GM23248 (cell line): ENCODE measurements at regions not wholly inside any gene's neighbourhood (a gene's known extent, or its start where the extent isn't known, plus 50 kb on each side); places are given as distances from the start of the nearest gene placed in this dataset.

ENCODE experiments used
- DNase-seq: peaks from one replicate; pipeline ENCODE4 v3.0.0-alpha.2; 2015
- H2AFZ ChIP-seq: fragments of 200-600 bp; sonication (generic); 2 replicates; pipeline ENCODE4 v1.6.1; 2016; ENCODE audit warnings: antibody characterized with exemption
- H3F3A ChIP-seq: fragments of 200-600 bp; sonication (generic); 2 replicates; pipeline ENCODE4 v1.6.1; 2016; ENCODE audit warnings: mild to moderate bottlenecking, antibody characterized with exemption, mixed run types; ENCODE audit not compliant: insufficient read depth
- H3K27ac ChIP-seq: fragments of 200-600 bp; sonication (generic); 2 replicates; pipeline ENCODE4 v1.5.1; 2016; ENCODE audit warnings: mild to moderate bottlenecking
- H3K27me3 ChIP-seq: fragments of 200-600 bp; sonication (generic); replicated peaks from 2 replicates; pipeline ENCODE4 v1.6.1; 2016; ENCODE audit warnings: mild to moderate bottlenecking; ENCODE audit not compliant: insufficient read depth
- H3K36me3 ChIP-seq: fragments of 200-600 bp; sonication (generic); 2 replicates; pipeline ENCODE4 v1.6.1; 2016; ENCODE audit warnings: low read depth, mild to moderate bottlenecking
- H3K4me1 ChIP-seq: fragments of 200-600 bp; sonication (generic); 2 replicates; pipeline ENCODE4 v1.6.1; 2016; ENCODE audit warnings: mild to moderate bottlenecking; ENCODE audit not compliant: insufficient read depth
- H3K4me2 ChIP-seq: fragments of 200-600 bp; sonication (generic); one replicate; pipeline ENCODE4 v1.6.1; 2016; ENCODE audit warnings: mild to moderate bottlenecking; ENCODE audit not compliant: unreplicated experiment
- H3K4me3 ChIP-seq: fragments of 200-600 bp; sonication (generic); 2 replicates; pipeline ENCODE4 v1.5.1; 2016; ENCODE audit warnings: mild to moderate bottlenecking
- H3K79me2 ChIP-seq: fragments of 200-600 bp; sonication (generic); 2 replicates; pipeline ENCODE4 v1.6.1; 2016; ENCODE audit warnings: mild to moderate bottlenecking; ENCODE audit not compliant: insufficient read depth
- H3K9ac ChIP-seq: fragments of 200-600 bp; sonication (generic); 2 replicates; pipeline ENCODE4 v1.6.1; 2016; ENCODE audit warnings: mild to moderate bottlenecking
- H3K9me2 ChIP-seq: fragments of 200-600 bp; sonication (generic); 2 replicates; pipeline ENCODE4 v1.6.1; 2016; ENCODE audit warnings: mixed run types, mild to moderate bottlenecking, moderate library complexity; ENCODE audit not compliant: insufficient read depth
- H3K9me3 ChIP-seq: fragments of 200-600 bp; sonication (generic); one replicate; pipeline ENCODE4 v1.6.1; 2017; ENCODE audit warnings: low read depth
- H4K20me1 ChIP-seq: fragments of 200-600 bp; sonication (generic); 2 replicates; pipeline ENCODE4 v1.6.0; 2016; ENCODE audit not compliant: insufficient read depth
- EZH2 ChIP-seq: fragments of 200-600 bp; sonication (generic); IDR thresholded peaks from 2 replicates; pipeline ENCODE4 v1.6.1; 2018; ENCODE audit warnings: antibody characterized with exemption, mild to moderate bottlenecking; ENCODE audit not compliant: insufficient read depth, poor library complexity, severe bottlenecking
- EZH2phosphoT487 ChIP-seq: fragments of 200-600 bp; sonication (generic); IDR thresholded peaks from 2 replicates; pipeline ENCODE4 v1.6.1; 2018; ENCODE audit warnings: antibody characterized with exemption, moderate library complexity, mild to moderate bottlenecking, low read depth; ENCODE audit not compliant: insufficient read depth
- WGBS, 2 experiments: methylation state at CpG; one replicate each; pipeline ENCODE4 v1.1.6; 2015 to 2017; ENCODE audit warnings: low lambda C conversion rate in 2 of 2, low coverage in 1 of 2; ENCODE audit errors: missing lambda C conversion rate in 2 of 2; 5-methylcytosine and 5-hydroxymethylcytosine counted together
- in situ Hi-C: fragments of 300-500 bp; cut with MboI; formaldehyde crosslinking; loops from 2 replicates; pipeline ENCODE4 v1.15.0; 2020

DNA sequence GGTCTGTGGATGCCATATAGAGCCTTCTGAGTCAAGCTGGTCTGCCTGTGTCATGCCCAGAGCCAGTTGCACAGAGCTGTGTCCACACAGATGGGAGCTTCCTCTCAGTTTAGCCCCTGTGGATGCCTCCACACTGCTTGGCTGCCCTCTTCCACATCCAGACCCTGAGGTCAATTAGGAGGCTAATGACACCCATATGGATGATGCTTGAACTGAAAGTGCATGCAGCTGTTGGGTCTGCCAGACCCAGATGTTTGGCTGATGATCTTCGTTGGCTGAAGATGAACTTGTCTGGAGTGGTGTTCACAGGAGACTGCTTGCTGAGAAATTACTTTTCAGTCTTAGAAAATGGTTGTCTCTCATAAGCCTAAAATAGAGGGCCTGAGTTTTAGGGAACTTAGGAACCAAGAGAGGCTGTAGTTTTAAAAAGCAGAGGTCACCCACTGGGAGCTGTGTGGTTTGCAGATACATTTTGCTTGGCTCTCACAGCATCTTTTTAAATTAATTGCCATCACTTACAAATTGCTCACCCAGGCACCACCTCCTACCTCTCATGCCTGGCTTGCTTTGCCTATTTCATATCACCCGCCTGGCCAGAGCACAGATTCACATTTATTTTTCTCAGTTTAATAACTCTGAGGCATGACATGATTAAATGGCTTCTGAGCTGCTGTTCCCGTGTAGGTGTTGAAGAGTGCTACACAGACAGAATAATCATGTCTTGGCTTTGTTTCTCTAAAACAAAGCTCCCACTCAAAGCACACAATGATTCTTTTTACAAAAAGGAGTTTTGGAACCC, 176.1 kb downstream of the MINAR1 start:
- DNase-seq, result no peak
- no peak overlapping the region for H2AFZ ChIP-seq
- no peaks in the 10 kb centered on the region for H3K9me3 ChIP-seq
- no peak for TF ChIP-seq EZH2
- TF ChIP-seq EZH2phosphoT487, result no peak
- H4K20me1 ChIP-seq, result no peaks in the 10 kb centered on the region
- H3K9ac ChIP-seq, result no peak overlapping the region
- no peaks in the 10 kb centered on the region for H3K79me2 ChIP-seq
- no peaks in the 10 kb centered on the region for H3K9me2 ChIP-seq
- H3K4me1 ChIP-seq, result no peaks in the 10 kb centered on the region
- in situ Hi-C loops, result no loop called here
- H3K27me3 ChIP-seq, result no peaks in the 10 kb centered on the region; the same call in 1 of the 2 replicates
- no peak overlapping the region for H3K27ac ChIP-seq
- WGBS, 2 experiments, result 43 to 47% methylated on average over 3 of the region's 3 CpGs
- H3K36me3 ChIP-seq, result no peaks in the 10 kb centered on the region
- H3K4me2 ChIP-seq, result no peak overlapping the region
- H3K4me3 ChIP-seq, result no peak overlapping the region
- H3F3A ChIP-seq, result no peaks in the 10 kb centered on the region

DNA sequence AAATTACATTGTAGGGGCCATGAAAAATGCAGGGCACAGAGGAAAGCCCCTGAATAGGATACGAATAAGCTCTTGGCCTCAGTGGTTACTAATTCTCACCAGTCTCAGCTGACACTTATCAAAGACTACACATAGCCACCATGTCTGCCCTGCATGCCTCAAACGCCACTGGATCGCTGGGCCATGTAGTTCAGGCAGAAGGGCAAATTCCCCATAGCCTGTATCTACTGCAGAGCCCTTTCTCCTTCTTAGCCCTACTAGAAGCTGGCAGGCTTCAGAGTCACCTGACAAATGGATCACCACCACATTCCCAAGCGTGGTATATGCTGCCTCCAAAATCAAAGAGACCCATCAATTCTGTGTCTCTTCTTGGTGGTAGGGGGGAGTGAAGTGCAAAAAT, 177.4 kb downstream of the MINAR1 start:
- no peaks in the 10 kb centered on the region for H3K79me2 ChIP-seq
- H3K9me2 ChIP-seq, result no peaks in the 10 kb centered on the region
- no peaks in the 10 kb centered on the region for H4K20me1 ChIP-seq
- no peak for TF ChIP-seq EZH2phosphoT487
- TF ChIP-seq EZH2, result no peak
- no peak for DNase-seq
- WGBS, 2 experiments, result 71 to 77% methylated on average over 4 of the region's 4 CpGs
- no peaks in the 10 kb centered on the region for H3K27me3 ChIP-seq
- in situ Hi-C loops, result no loop called here
- no peak overlapping the region for H3K9ac ChIP-seq
- no peaks in the 10 kb centered on the region for H3K4me1 ChIP-seq
- H3K4me2 ChIP-seq, result no peak overlapping the region
- no peaks in the 10 kb centered on the region for H3F3A ChIP-seq
- no peak overlapping the region for H3K4me3 ChIP-seq
- no peaks in the 10 kb centered on the region for H3K36me3 ChIP-seq
- H3K27ac ChIP-seq, result no peak overlapping the region
- H2AFZ ChIP-seq, result no peak overlapping the region
- no peaks in the 10 kb centered on the region for H3K9me3 ChIP-seq

DNA sequence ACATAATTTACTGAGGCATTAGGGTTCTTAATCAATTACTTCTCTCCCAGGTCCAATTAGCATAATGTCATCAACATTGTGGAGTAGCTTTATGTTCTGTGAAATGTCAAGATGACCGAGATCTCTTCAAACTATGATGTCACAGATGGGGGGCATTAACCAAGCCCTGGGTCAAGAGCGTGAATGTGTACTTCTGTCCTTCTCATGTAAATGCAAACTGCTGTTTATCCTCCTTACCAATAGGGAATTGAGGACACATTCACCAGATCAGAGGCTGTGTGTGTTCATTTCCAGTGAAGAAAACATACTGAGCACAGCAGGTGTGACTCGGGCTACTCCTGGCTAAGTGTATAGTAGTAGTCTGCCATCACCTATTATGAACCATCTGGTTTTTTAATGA, 177.9 kb downstream of the MINAR1 start:
- Histone ChIP-seq H3K4me3 (no peak overlapping the region), H3K79me2 (no peaks in the 10 kb centered on the region), H3K4me2 (no peak overlapping the region), H3K27me3 (no peaks in the 10 kb centered on the region), H3K9me2 (no peaks in the 10 kb centered on the region), H4K20me1 (no peaks in the 10 kb centered on the region), H2AFZ (no peak overlapping the region), H3K9me3 (no peaks in the 10 kb centered on the region), H3K36me3 (no peaks in the 10 kb centered on the region), H3K27ac (no peak overlapping the region), H3K9ac (no peak overlapping the region), H3F3A (no peaks in the 10 kb centered on the region), H3K4me1 (no peaks in the 10 kb centered on the region)
- TF ChIP-seq EZH2 (no peak), EZH2phosphoT487 (no peak)
- in situ Hi-C loops, result no loop called here
- WGBS, 2 experiments, result 81 to 87% methylated on average over 3 of the region's 3 CpGs
- DNase-seq, result no peak

DNA sequence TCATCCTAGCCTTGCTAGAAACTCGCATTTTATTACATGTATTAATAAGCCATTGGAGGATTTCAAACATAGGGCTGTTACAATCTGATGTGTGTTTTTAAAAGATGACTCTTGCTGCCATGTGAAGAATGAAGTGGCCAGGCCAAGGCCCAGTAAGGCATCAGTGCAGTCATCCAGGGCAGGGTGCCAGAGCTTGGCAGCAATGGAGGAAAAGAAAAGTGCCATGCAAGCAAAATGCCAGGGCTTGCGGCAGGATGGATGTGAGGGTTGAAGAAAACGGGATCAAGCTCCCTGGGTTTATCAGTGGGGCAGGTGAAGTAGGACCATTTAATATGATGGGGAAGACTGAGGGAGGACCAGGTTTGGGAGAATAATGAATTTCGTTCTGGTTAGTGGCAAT, 183.6 kb downstream of the MINAR1 start:
- DNase-seq, result no peak
- TF ChIP-seq EZH2phosphoT487 (no peak), EZH2 (no peak)
- H3K4me3 ChIP-seq, result no peak overlapping the region
- H3K27me3 ChIP-seq, result no peaks in the 10 kb centered on the region
- in situ Hi-C loops, result no loop called here
- no peaks in the 10 kb centered on the region for H3F3A ChIP-seq
- WGBS, 2 experiments, result 83 to 93% methylated on average over 4 of the region's 4 CpGs
- no peaks in the 10 kb centered on the region for H3K36me3 ChIP-seq
- no peak overlapping the region for H2AFZ ChIP-seq
- no peaks in the 10 kb centered on the region for H3K79me2 ChIP-seq
- no peak overlapping the region for H3K4me2 ChIP-seq
- H3K9me2 ChIP-seq, result no peaks in the 10 kb centered on the region
- H3K9ac ChIP-seq, result no peak overlapping the region
- H3K27ac ChIP-seq, result no peak overlapping the region
- no peaks in the 10 kb centered on the region for H4K20me1 ChIP-seq
- H3K9me3 ChIP-seq, result no peaks in the 10 kb centered on the region
- H3K4me1 ChIP-seq, result peaks cover 3% of the 10 kb centered on the region; the same call in 1 of the 2 replicates

DNA sequence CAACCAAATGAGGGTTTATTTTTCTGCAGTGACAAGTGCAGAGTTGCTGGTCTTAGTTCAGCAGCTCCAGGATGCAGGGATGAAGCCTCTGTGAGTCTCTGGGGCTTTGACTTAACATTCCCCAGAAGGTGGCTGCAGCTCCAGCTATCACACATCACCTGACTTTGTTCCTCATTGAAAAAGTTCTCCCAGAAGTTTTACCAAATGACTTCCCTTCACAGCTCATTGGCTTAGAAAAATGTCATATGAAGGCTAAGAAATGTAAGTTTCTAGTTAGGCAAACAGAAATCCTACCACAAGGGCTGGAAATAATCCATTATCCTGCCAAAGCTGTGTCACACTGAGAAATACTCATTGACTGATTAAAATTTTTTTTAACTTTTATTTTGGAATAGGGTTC, 184.9 kb downstream of the MINAR1 start:
- Histone ChIP-seq H3K27ac (no peak overlapping the region), H3F3A (no peaks in the 10 kb centered on the region), H3K4me2 (no peak overlapping the region), H4K20me1 (no peaks in the 10 kb centered on the region), H3K36me3 (no peaks in the 10 kb centered on the region), H3K27me3 (no peaks in the 10 kb centered on the region), H3K79me2 (no peaks in the 10 kb centered on the region), H3K4me3 (no peak overlapping the region), H3K9ac (no peak overlapping the region), H3K9me2 (no peaks in the 10 kb centered on the region), H2AFZ (no peak overlapping the region), H3K9me3 (no peaks in the 10 kb centered on the region), H3K4me1 (peaks cover 5% of the 10 kb centered on the region; the same call in 1 of the 2 replicates)
- in situ Hi-C loops, result no loop called here
- TF ChIP-seq EZH2 (no peak), EZH2phosphoT487 (no peak)
- no peak for DNase-seq
